ENCODE measurements at regions not wholly inside any gene's neighbourhood (a gene's known extent, or its start where the extent isn't known, plus 50 kb on each side); places are given as distances from the start of the nearest gene placed in this dataset.
"Not testable (repeated sequence)": the region's sequence is repeated elsewhere in the genome, so short reads cannot be mapped to it uniquely, and the experiment has no call there.

- TF ChIP-seq CTCF (IDR thresholded peaks at IDR 0.05; ENCODE audit: low read depth, low read length): no peak
- Histone ChIP-seq H3K27me3 (ENCODE audit: control insufficient read depth, insufficient read depth, low read length) (no peaks in the 10 kb centered on the region), H3K9me3 (ENCODE audit: control insufficient read depth, insufficient read depth, low read length) (peaks cover 17% of the 10 kb centered on the region; the same call in 1 of the 2 replicates), H3K4me3 (ENCODE audit: low read depth, low read length) (no peak overlapping the region), H3K27ac (ENCODE audit: low read depth, low read length) (no peak overlapping the region)
- POLR2A ChIA-PET: no interaction called here
- CTCF ChIA-PET: no interaction called here
- no peak for DNase-seq (ENCODE audit: low read depth, low spot score)
Observed at GRCh38 chr6:167211881-167212712, 54.3 kb upstream of the GPR31 start.

- no peak overlapping the region for H3K4me3 ChIP-seq (ENCODE audit: low read depth, low read length)
- H3K9me3 ChIP-seq (ENCODE audit: control insufficient read depth, insufficient read depth, low read length): peaks cover 14% of the 10 kb centered on the region; the same call in 1 of the 2 replicates
- DNase-seq (ENCODE audit: low read depth, low spot score): no peak
- ChIA-PET CTCF (no interaction called here), POLR2A (no interaction called here)
- no peak overlapping the region for H3K27ac ChIP-seq (ENCODE audit: low read depth, low read length)
- H3K27me3 ChIP-seq (ENCODE audit: control insufficient read depth, insufficient read depth, low read length): no peaks in the 10 kb centered on the region
- TF ChIP-seq CTCF (IDR thresholded peaks at IDR 0.05; ENCODE audit: low read depth, low read length): no peak
Observed at GRCh38 chr6:167212713-167213005, 54.9 kb upstream of the GPR31 start.

GRCh38 chr6:167214206-167214605 is 56.4 kb upstream of the GPR31 start:
- CTCF ChIA-PET: no interaction called here
- H3K27me3 ChIP-seq (ENCODE audit: control insufficient read depth, insufficient read depth, low read length): no peaks in the 10 kb centered on the region
- no peak for DNase-seq (ENCODE audit: low read depth, low spot score)
- TF ChIP-seq CTCF (IDR thresholded peaks at IDR 0.05; ENCODE audit: low read depth, low read length): no peak
- H3K27ac ChIP-seq (ENCODE audit: low read depth, low read length): no peak overlapping the region
- POLR2A ChIA-PET: no interaction called here
- peaks cover 9% of the 10 kb centered on the region; the same call in 1 of the 2 replicates for H3K9me3 ChIP-seq (ENCODE audit: control insufficient read depth, insufficient read depth, low read length)
- H3K4me3 ChIP-seq (ENCODE audit: low read depth, low read length): no peak overlapping the region

GRCh38 chr6:167215429-167216250 is 57.9 kb upstream of the GPR31 start:
- DNase-seq (ENCODE audit: low read depth, low spot score); CTCF ChIA-PET: not testable (repeated sequence)

GRCh38 chr6:167216390-167217050 is 58.7 kb upstream of the GPR31 start:
- H3K27me3 ChIP-seq (ENCODE audit: control insufficient read depth, insufficient read depth, low read length); DNase-seq (ENCODE audit: low read depth, low spot score); CTCF ChIA-PET; H3K9me3 ChIP-seq (ENCODE audit: control insufficient read depth, insufficient read depth, low read length); H3K27ac ChIP-seq (ENCODE audit: low read depth, low read length); POLR2A ChIA-PET; H3K4me3 ChIP-seq (ENCODE audit: low read depth, low read length): not testable (repeated sequence)

More at GRCh38 chr6:167215429-167216250, 57.9 kb upstream of the GPR31 start:
- H3K9me3 ChIP-seq (ENCODE audit: control insufficient read depth, insufficient read depth, low read length); H3K27ac ChIP-seq (ENCODE audit: low read depth, low read length); POLR2A ChIA-PET; H3K4me3 ChIP-seq (ENCODE audit: low read depth, low read length); H3K27me3 ChIP-seq (ENCODE audit: control insufficient read depth, insufficient read depth, low read length): not testable (repeated sequence)

GRCh38 chr6:167217073-167217472 is 59.3 kb upstream of the GPR31 start:
- CTCF ChIA-PET: not testable (repeated sequence)

More at GRCh38 chr6:167217073-167217472, 59.3 kb upstream of the GPR31 start:
- H3K27ac ChIP-seq (ENCODE audit: low read depth, low read length); H3K27me3 ChIP-seq (ENCODE audit: control insufficient read depth, insufficient read depth, low read length); H3K9me3 ChIP-seq (ENCODE audit: control insufficient read depth, insufficient read depth, low read length); H3K4me3 ChIP-seq (ENCODE audit: low read depth, low read length); POLR2A ChIA-PET; DNase-seq (ENCODE audit: low read depth, low spot score): not testable (repeated sequence)
